NCI-H345 treated with DMSO at 0.1 percent for 48 hours (cell line): ENCODE measurements at regions not wholly inside any gene's neighbourhood (a gene's known extent, or its start where the extent isn't known, plus 50 kb on each side); places are given as distances from the start of the nearest gene placed in this dataset.
"Not testable (repeated sequence)": the region's sequence is repeated elsewhere in the genome, so short reads cannot be mapped to it uniquely, and the experiment has no call there.

ENCODE experiments used
- DNase-seq: peaks from one replicate; lab custom pipeline; 2025; ENCODE audit not compliant: unreplicated experiment; lab: John Stamatoyannopoulos, UW

GRCh38 chr22:48423481-48423911 is 1404.2 kb downstream of the BRD1 start:
- DNase-seq = no peak

GRCh38 chr22:48422900-48423480 is 1404.7 kb downstream of the BRD1 start:
- peak; percentile 46 for DNase-seq

DNA sequence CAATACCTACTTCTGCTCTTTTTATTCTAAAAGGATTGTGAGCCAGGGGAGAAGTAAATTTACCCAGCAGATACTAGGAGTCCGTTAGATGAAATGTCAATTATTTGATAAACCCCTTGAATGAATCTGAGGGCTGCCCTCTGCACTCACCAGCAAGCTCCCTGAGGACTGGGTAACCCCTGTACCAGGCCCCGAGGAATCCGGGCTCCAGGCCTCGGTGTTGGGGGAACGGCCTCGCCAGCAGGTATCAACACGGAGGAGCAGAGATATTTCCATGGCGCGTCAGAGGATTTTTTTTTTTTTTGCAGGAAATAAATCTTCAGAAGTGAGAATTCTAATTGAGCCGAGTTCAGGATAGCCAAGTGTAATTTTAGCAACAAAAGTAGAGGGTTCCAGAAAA is 1408.8 kb downstream of the BRD1 start:
- no peak for DNase-seq

DNA sequence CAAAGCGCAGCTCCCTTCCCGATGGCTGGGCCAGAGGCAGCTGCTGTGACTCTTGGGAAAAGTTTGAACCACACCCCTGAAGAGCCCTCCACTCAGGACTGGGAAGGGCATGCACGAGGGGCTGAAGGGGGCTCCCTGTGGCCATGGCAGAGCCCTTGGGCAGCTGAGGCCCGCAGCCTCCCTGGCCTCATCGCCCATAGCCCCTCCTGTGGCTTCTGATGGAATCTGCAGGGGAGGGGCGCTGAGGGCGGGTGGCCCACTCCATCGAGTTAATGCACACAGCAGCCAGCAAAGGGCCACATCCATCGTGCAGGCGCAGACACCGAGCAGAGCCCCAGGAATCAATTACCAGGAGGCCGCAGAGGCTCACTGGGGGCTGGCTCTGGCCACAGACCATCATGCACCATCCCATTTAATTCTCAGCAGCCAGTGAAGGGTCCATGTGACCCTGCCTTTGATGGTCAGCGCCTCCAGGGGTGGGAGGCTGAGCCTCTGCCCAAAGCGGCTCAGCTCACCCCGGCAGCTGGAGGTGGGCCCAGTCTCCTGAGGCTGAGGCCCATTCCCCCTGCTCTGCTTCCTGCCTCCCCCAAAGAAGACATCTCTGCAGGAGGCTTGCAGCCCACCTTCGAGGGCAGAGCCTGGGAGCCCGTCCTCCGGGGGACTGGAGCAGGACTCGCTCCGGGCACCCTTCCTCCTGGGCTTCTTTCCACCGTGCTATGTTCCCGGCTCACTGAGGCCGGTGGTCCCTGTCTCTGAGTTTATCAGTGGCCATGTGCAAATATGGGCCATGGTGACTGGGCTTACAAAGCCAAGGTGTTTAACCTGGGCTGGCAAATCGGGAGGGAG is 1410.2 kb downstream of the BRD1 start:
- DNase-seq = no peak

DNA sequence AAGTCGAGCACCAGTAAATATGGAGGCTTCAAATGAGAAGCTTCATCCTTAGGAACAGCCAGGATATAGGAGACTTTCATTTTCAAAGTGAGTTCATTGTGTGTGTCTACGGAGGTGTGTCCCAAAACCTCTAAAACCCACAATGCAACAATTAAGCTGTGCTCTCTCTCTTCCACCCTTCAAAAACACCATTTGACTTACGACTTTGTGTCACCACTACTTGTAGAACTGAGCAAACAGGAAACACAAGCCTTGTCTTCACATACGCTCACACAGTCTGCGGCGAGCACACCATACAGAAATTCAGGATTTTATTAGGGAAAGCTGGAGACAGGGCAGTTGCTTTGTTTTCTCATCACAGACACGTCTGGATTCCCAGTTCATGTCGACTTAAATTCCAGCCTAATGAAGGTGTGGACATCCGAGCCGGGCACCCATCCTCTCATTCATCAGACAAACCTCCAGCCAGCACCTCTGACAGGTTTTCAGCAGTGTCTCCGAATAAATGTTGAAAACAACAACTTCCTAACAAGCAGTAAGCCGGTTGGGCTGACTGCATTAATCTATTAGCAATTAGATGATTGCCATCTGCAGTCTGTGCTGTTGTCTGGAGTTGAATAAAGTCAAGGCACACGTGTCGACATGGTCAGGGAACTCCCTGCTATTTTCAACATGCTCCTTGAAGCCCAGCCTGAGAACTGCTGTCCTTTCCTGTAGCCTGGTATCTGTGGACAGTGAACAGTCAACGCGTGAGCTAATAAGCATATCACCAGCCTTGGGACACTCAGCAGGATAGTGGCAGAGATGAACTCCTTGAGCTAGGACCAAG is 1411.1 kb downstream of the BRD1 start:
- no peak for DNase-seq

- DNase-seq = no peak
Observed at GRCh38 chr22:48415520-48415919, 1412.2 kb downstream of the BRD1 start.

GRCh38 chr22:48414651-48415050 is 1413.0 kb downstream of the BRD1 start:
- no peak for DNase-seq

- not testable (repeated sequence) for DNase-seq
Observed at GRCh38 chr22:48412931-48413330, 1414.7 kb downstream of the BRD1 start.

- DNase-seq = no peak
Observed at GRCh38 chr22:48410536-48410935, 1417.1 kb downstream of the BRD1 start.

GRCh38 chr22:48407256-48407955 is 1420.3 kb downstream of the BRD1 start:
- no peak for DNase-seq

- no peak for DNase-seq
Observed at GRCh38 chr22:48406161-48406560, 1421.5 kb downstream of the BRD1 start.

DNA sequence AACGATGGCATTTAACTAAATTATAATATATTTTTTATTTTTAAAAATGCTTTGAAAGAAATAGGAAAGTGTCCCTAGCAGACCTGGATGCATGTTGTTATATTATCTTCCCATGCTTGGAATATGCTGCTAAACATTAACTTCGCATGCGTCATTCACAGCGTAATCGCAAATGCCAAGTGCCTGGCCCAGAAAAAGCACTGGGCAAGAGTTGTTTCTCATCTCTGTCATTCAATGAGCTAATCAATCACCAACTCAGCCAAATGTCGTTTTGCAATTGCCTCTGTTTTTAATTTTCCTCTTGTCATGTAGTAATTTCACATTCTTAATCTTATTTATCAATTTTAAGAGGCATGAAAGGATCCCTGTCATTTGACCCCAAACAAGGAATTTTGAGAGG is 1421.9 kb downstream of the BRD1 start:
- DNase-seq = no peak

DNA sequence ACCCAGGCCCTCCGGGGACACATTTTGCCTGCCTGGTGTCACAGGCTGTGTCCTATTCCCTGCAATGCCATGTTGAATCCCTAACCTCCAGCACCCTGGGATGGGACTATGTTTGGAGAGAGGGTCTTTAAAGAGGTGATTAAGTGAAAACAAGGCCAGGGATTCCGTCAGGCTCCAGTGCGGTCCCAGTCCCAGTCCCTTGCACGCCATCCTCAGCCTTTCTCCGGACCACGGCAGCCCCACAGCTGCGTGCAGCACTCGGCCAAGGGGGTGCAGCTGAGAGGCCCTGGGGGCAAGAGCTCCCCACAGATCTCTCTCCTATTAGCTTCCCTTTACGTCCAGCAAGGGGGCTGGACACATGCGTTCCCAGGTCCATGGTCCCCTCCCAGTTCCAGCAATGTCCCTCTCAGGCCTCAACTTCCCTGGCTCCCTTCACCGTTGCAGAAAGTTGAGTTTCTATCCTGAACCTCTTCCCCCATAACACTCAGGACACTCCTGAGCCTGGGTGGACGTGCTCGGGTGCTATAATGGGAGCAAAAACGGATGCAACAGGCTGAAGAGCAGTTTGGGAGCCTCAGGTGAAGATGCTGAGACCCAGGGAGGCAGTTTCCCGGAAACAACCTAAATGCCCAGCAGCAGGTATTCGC is 1422.7 kb downstream of the BRD1 start:
- DNase-seq = no peak

DNA sequence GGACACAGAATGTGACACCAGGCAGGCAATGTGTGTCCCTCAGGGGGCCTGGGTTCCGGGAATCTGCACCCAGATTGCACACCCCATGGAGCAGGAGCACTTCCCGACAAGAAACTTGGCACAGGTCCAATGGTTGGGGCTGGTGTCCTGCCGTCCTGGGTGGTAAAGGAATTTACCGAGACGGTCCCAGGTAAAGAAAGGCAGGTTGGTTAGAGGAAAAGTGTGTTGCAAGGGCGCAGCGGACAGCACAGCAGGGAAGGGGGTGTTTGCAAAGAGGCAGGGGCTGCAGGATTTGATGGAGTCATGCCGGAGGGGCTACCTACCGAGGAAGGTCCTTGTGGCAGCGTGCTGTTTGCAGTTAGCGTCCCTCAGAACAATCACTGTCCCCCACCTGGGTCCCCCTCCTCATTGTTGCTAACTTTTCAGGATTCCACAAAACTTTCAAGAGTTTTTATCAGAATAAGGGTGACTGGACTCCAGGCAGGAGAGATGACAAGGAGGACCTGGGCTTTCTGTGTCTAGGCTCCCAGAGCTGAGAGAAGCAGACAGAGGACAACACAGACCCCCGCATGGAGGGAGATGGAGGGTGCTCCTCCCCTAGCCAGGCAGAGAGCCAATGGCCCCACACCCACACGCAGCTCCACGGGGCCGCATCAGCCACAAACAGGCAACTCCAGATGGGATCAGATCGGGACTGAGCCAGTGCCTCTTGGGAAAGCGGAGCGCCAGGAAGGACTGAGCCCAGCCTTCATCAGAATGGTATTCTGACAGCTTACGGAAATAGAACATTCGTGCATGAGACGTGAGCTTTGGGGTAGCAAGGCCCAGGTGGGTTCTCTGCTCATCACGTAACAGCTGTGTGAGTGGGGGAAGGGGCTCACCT is 1423.9 kb downstream of the BRD1 start:
- DNase-seq = no peak

- no peak for DNase-seq
Observed at GRCh38 chr22:48402591-48403031, 1425.1 kb downstream of the BRD1 start.

DNA sequence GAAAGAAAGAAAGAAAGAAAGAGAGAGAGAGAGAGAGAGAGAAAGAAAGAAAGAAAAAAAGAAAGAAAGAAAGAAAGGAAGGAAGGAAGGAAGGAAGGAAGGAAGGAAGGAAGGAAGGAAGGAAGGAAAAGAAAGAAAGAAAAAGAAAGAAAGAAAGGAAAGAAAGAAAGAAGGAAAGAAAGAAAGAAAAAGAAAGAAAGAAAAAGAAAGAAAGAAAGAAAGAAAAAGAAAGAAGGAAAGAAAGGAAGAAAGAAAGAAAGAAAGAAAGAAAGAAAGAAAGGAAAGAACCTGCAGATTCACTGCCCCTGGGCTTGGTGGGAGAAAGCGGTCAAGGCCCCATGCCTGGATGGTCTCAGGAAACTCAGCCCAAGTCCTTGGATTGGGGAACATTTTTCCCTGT is 1426.2 kb downstream of the BRD1 start:
- DNase-seq = not testable (repeated sequence)

GRCh38 chr22:48398181-48398905 is 1429.3 kb downstream of the BRD1 start:
- DNase-seq = no peak

- no peak for DNase-seq
Observed at GRCh38 chr22:48397531-48398180, 1430.0 kb downstream of the BRD1 start.
